ENCODE measurements at regions not wholly inside any gene's neighbourhood (a gene's known extent, or its start where the extent isn't known, plus 50 kb on each side); places are given as distances from the start of the nearest gene placed in this dataset.
"Not testable (repeated sequence)": the region's sequence is repeated elsewhere in the genome, so short reads cannot be mapped to it uniquely, and the experiment has no call there.

DNA sequence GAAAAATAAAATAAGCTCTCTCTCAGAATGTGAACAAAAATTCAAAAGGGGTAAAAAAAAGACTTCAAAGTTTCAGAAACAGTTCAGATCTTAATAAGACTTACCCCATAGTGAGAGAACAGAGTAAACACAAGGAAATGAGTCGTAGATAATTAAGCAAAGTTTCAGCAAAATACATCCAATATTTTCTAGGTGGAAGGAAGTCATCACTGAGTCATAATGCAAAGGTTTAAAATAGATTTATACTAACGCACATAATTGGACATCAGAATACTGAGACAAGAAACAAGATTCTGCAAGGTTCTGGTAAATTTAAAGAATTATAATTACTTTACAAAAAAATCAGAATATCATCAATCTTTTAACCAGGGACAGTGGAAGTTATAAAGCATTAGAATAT lies 1370.7 kb upstream of the ATXN8OS start:
- DNase-seq = no peak

GRCh38 chr13:68727798-68728197 lies 1379.8 kb upstream of the ATXN8OS start:
- DNase-seq = no peak

DNA sequence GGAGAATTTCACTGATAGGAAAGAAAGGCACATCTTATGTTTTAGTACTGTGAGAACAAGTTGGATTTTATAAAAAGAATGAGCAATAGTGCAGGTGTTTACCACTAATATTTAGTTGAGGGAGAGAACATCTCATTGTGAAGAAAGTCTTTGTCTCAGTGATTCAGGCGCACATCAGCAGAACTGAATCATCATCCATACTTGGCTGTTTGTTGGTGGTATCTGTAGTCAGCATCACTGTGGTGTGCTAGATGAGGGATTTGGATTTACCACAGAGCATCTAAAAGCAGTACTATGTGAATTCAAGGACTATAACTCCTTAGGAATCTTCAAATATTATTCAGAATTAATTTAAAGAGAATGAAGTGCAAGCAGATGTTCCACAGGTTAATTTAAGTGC lies 1380.5 kb upstream of the ATXN8OS start:
- no peak for DNase-seq

DNA sequence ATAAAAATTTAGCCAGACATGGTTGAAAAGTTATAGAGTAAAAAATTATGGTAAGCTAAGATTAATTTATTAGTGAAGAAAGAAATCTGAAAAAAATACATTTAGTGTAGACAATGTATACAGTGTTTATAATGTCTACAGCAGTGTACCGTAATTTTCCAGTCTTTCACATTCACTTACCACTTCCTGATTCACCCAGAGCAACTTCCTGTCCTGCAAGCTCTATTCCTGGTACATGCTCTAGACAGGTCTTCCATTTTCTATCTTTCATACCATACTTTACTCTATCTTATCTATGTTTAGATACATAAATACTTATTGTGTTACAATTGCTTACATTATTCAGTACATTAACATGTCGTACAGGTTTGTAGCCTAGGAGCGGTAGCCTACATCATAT lies 1387.8 kb upstream of the ATXN8OS start:
- no peak for DNase-seq

DNA sequence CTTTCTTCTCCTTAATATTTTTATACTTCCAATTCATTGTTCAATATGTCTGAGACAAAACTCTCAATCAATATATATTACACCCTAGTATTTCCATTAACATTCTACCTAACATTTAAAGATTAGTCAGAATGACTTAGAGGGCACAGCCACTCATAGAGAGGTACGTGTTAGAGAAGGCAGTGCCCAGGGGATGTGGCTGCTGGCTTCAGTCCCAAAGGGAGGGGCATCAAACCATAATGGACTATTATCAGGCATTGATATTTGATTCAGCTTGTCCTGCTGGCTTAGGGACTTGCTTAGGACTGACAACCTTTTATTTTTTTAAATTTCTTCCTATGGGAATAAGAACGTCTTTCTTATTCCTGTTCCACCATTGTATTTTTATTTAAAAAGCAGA lies 1392.0 kb upstream of the ATXN8OS start:
- DNase-seq = no peak

DNA sequence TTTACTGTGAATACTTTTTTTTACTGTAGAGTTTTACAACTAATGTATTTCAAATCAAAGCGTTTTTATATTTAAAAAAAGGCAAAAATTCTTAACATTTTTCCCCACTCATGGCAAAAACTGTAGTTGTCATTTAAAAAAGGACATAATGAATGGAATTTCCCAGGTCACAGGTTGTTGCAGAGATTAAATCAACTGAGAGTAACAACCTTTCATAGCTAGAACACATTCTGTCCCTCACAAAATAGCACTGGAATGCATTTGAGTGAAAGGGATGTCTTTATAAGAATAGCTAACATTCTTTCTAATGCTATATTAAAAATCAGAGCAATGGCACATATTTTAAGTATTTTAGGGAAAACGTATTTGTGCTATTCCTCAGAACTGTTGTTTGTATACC lies 1393.3 kb upstream of the ATXN8OS start:
- no peak for DNase-seq

DNA sequence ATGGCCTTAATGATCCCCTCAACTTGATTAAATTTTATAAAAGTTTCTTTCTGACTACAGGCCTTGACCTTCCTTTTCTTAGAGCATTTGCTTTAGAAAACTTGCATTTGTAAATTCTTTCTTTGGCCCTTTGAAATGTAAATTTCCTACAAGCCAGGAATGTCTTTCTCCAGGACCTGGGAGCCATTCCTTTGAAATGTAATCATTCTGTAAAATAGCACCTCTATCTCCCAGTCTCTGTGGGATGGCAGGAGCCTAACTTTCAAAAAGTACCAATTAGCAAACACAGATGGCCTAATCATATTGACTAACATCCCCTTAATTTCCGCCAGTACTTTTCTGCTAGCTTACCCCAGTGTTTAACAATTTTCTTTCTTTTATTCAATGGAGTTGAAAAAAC lies 1394.2 kb upstream of the ATXN8OS start:
- no peak for DNase-seq

DNA sequence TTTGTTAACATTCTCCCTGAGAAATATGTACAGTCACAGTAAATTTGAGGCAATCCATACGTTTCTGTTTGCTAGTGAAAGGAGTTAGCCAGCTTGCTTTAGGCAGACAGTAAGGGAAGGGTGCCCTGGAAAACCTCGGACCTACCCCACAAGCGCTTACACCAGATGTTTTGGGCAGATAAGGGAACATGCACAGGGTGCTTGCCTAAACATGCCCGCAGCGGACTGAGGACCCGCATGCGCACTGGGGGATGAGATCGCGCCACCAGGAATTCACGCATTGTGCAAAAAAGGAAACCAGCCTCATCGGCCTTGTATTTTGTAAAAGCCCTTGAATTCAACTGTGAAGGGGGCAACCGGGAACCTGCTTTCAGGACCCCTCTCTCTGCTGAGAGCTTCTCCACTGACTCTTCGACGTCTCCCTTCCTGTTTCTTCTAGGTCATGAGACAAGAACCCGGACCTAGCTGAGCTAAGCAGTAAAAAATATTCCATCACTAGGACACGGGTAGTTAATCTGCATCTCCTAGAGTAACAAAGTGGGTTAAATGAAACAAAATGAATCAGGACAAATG lies 1399.2 kb upstream of the ATXN8OS start:
- no peak for DNase-seq

GRCh38 chr13:68706044-68706443 lies 1401.6 kb upstream of the ATXN8OS start:
- DNase-seq = not testable (repeated sequence)

- peak; percentile 4 for DNase-seq
Observed at GRCh38 chr13:68697551-68697950, 1410.1 kb upstream of the ATXN8OS start.

DNA sequence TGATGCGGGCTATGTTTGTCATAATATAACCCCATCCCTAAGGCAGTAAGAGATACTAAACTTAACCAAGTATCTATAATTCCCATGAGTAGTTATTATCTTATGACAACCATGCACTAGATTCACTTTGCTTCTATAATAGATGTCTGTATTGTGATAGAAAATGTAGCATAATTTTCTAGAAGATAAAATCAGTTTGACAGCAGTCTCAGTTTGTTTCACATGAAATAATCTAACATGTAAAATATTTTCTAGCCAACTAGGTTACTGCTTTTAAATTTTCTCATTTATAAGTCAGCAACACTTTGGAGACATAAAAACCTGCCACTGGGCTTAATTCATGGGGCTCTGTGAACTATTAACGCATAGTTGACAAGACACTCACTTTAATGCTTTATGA lies 1410.7 kb upstream of the ATXN8OS start:
- no peak for DNase-seq

GRCh38 chr13:68692049-68692448 lies 1415.6 kb upstream of the ATXN8OS start:
- no peak for DNase-seq

DNA sequence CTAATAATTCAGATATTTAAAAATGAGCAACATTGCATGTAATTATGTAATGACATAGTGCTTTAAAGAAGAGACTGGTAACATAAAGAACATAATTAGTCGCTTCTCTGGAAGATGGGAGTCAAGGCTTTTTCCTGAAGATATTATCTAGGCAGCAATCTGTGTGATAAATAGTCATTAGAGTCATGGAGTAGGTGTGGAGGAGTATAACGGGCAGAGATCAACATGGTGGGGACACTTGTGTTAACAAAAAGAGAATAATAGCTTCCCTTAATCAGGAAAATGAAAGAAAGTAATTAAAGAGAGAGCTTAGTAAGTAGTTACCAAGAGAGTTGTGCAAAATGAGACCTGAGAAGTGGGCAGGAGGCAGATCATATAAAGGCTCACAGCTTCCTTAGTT lies 1417.1 kb upstream of the ATXN8OS start:
- DNase-seq = no peak

- DNase-seq = no peak
Observed at GRCh38 chr13:68676513-68677115, 1431.0 kb upstream of the ATXN8OS start.

DNA sequence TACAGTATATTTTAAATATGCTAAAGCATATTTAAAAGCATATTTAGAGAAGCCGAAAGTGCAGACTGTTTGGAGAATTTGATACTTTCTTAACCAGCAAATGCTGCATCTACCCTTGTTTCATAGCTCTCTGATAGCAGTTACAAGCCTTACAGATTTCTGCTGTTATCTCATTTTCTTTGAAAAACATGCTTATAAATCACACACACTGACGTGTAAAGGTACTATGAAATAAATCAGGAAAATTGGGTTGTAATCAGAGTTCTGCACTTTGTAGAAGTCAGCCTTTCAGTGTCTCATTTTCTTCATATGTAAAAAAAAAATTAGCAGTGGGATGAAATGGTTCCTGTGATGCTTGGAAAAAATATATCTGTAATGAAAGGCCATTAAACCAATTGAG lies 1432.4 kb upstream of the ATXN8OS start:
- no peak for DNase-seq

DNA sequence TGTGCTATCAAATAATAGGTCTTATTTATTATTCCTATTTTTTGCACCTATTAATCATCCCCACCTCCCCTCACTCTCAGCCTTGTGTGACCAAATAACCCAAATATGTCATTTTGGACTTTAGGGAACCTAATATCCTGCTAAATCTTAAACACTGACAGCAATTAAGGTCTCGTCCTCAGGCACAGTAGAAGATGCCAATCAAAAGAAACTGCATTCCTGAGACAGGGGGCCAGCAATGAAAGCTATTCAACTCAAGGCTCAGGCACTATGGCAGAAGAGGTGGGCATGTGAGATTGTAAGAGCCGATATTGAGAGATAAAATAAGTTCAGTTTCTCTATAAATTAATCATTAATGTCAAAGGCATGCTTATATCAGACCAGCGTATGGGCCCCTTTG lies 1437.7 kb upstream of the PCDH9 start:
- no peak for DNase-seq

- no peak for DNase-seq
Observed at GRCh38 chr13:68666774-68667397, 1436.8 kb upstream of the PCDH9 start.

GRCh38 chr13:68645814-68646213 lies 1415.7 kb upstream of the PCDH9 start:
- DNase-seq = no peak

GRCh38 chr13:68644611-68645010 lies 1414.5 kb upstream of the PCDH9 start:
- no peak for DNase-seq

GRCh38 chr13:68636784-68637183 lies 1406.6 kb upstream of the PCDH9 start:
- DNase-seq = no peak

DNA sequence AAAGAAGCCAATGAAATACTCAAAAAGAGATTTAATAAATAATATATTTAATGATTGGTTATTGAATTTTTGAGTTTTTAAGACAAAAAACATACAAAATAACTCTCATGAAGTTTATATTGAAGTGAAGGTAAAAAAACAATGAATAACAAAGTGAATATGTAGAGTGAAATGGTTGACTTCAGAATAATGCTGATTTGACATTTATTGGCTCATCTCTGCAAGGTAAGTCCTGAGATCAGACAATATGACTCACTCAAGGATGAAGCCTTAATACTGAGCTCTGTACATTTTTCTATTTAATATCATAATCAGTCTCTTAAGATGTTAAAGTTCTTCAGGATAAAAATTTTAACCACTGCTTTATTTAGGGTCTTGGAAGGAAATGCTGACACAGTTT lies 1398.9 kb upstream of the PCDH9 start:
- DNase-seq = no peak

- no peak for DNase-seq
Observed at GRCh38 chr13:68627379-68627778, 1397.2 kb upstream of the PCDH9 start.

GRCh38 chr13:68616600-68617222 lies 1386.6 kb upstream of the PCDH9 start:
- DNase-seq = no peak

GRCh38 chr13:68609661-68610060 lies 1379.5 kb upstream of the PCDH9 start:
- no peak for DNase-seq

Data from hematopoietic multipotent progenitor cell treated with erythropoietin and hydrocortisone succinate and interleukin-3 and kit ligand, for 6 days (in vitro differentiated cells).